ENCODE measurements at regions not wholly inside any gene's neighbourhood (a gene's known extent, or its start where the extent isn't known, plus 50 kb on each side); places are given as distances from the start of the nearest gene placed in this dataset.

GRCh38 chr6:147005499-147005898, 198.7 kb upstream of the STXBP5 start:
- H3K4me1 ChIP-seq (replicated peaks in 1 of 2): peaks cover 0 to 8% of the 10 kb centered on the region in 2 donors
- no peak overlapping the region for H3K27ac ChIP-seq
- H3K9me3 ChIP-seq (replicated peaks in 1 of 3): no peaks in the 10 kb centered on the region
- H3K36me3 ChIP-seq (replicated peaks in 1 of 2): no peaks in the 10 kb centered on the region
- H3K4me3 ChIP-seq: no peak overlapping the region
- H3K27me3 ChIP-seq: no peaks in the 10 kb centered on the region
- no peak for TF ChIP-seq POLR2A (IDR thresholded peaks at IDR 0.05)
- TF ChIP-seq CTCF (IDR thresholded peaks at IDR 0.05): no peak
- intact Hi-C loops (cut with DNase I): no loop called here
- DNase-seq: no peak

- Histone ChIP-seq H3K27me3 (no peaks in the 10 kb centered on the region), H3K4me3 (no peak overlapping the region), H3K27ac (no peak overlapping the region), H3K4me1 (replicated peaks in 1 of 2) (no peaks in the 10 kb centered on the region), H3K36me3 (replicated peaks in 1 of 2) (no peaks in the 10 kb centered on the region), H3K9me3 (replicated peaks in 1 of 3) (no peaks in the 10 kb centered on the region)
- intact Hi-C loops (cut with DNase I): no loop called here
- DNase-seq: no peak
- TF ChIP-seq POLR2A (IDR thresholded peaks at IDR 0.05): no peak
- no peak for TF ChIP-seq CTCF (IDR thresholded peaks at IDR 0.05)
These were observed 196.8 kb upstream of the STXBP5 start for GRCh38 chr6:147007441-147007840.

- WGBS, 4 donors: 88 to 92% (median 89%) methylated on average over 2 of the region's 2 CpGs
- Histone ChIP-seq H3K4me3 (no peak overlapping the region), H3K36me3 (replicated peaks in 1 of 2) (no peaks in the 10 kb centered on the region), H3K27me3 (no peaks in the 10 kb centered on the region), H3K9me3 (replicated peaks in 1 of 3) (no peaks in the 10 kb centered on the region), H3K4me1 (replicated peaks in 1 of 2) (no peaks in the 10 kb centered on the region), H3K27ac (no peak overlapping the region)
- no peak for DNase-seq
- TF ChIP-seq POLR2A (IDR thresholded peaks at IDR 0.05): no peak
- TF ChIP-seq CTCF (IDR thresholded peaks at IDR 0.05): no peak
- intact Hi-C loops (cut with DNase I): no loop called here
These were observed 194.9 kb upstream of the STXBP5 start for GRCh38 chr6:147009358-147009757.

- H3K36me3 ChIP-seq (replicated peaks in 1 of 2): no peaks in the 10 kb centered on the region
- H3K27ac ChIP-seq: no peak overlapping the region
- H3K27me3 ChIP-seq: no peaks in the 10 kb centered on the region
- no peak for TF ChIP-seq POLR2A (IDR thresholded peaks at IDR 0.05)
- no peak for TF ChIP-seq CTCF (IDR thresholded peaks at IDR 0.05)
- WGBS, 4 donors: 93 to 96% (median 95%) methylated on average over 5 of the region's 5 CpGs
- no peak overlapping the region for H3K4me3 ChIP-seq
- H3K4me1 ChIP-seq (replicated peaks in 1 of 2): no peaks in the 10 kb centered on the region
- H3K9me3 ChIP-seq (replicated peaks in 1 of 3): no peaks in the 10 kb centered on the region
- no peak for DNase-seq
- intact Hi-C loops (cut with DNase I): no loop called here
These were observed 188.5 kb upstream of the STXBP5 start for GRCh38 chr6:147015674-147016073.
